ENCODE measurements at regions not wholly inside any gene's neighbourhood (a gene's known extent, or its start where the extent isn't known, plus 50 kb on each side); places are given as distances from the start of the nearest gene placed in this dataset.

DNA sequence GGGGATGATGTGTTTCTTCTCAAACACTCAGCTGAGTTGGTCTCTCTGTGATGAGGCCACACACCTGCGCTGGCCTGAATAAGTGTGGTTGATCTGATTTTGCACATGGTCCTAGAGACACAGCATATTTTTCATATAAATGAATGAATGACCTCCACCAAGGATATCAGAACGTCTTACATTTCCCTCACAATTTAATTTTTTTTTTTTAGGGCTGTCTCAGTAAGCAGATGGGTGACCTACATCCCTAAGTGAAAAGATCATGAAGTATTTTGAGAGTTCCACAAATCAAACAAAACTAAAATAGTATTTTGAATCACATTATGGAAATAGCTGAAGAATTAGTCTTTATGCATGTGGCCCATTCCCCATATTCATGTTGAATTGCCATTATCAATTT lies 333.7 kb upstream of the TMTC1 start:
- TF ChIP-seq POLR2A (IDR thresholded peaks at IDR 0.05; ENCODE audit: low read length) (no peak), GATA1 (IDR thresholded peaks at IDR 0.05; ENCODE audit: low read depth, low read length) (no peak)
